Activated CD8-positive, alpha-beta memory T cell treated with anti-CD3 and anti-CD28 coated beads for 36 hours (primary cell): ENCODE measurements at regions not wholly inside any gene's neighbourhood (a gene's known extent, or its start where the extent isn't known, plus 50 kb on each side); places are given as distances from the start of the nearest gene placed in this dataset.
"Not testable (repeated sequence)": the region's sequence is repeated elsewhere in the genome, so short reads cannot be mapped to it uniquely, and the experiment has no call there.

Experiments used
- CTCF ChIA-PET: fragments of 350-600 bp; sonication (Branson Sonifier 250); formaldehyde crosslinking; loops from one replicate; lab custom pipeline; 2021; ENCODE audit warnings: antibody characterized with exemption; lab: Charles Lee
- POLR2A ChIA-PET: fragments of 350-600 bp; sonication (Branson Sonifier 250); formaldehyde crosslinking; loops from one replicate; lab custom pipeline; 2021; ENCODE audit warnings: antibody characterized with exemption; lab: Charles Lee

GRCh38 chr3:7977245-7978086 lies 524.2 kb upstream of the LMCD1 start:
- POLR2A ChIA-PET: no interaction called here
- CTCF ChIA-PET: no interaction called here

GRCh38 chr3:7978087-7978422 lies 523.6 kb upstream of the LMCD1 start:
- ChIA-PET CTCF (no interaction called here), POLR2A (no interaction called here)

- CTCF ChIA-PET: no interaction called here
- POLR2A ChIA-PET: no interaction called here
Measured at GRCh38 chr3:7982126-7982525, 519.5 kb upstream of the LMCD1 start.

- ChIA-PET CTCF (no interaction called here), POLR2A (no interaction called here)
Measured at GRCh38 chr3:7999384-7999783, 502.2 kb upstream of the LMCD1 start.

GRCh38 chr3:8001307-8001706 lies 500.3 kb upstream of the LMCD1 start:
- POLR2A ChIA-PET: no interaction called here

GRCh38 chr3:8001712-8002111 lies 499.9 kb upstream of the LMCD1 start:
- ChIA-PET CTCF (no interaction called here), POLR2A (no interaction called here)

More at GRCh38 chr3:8001307-8001706, 500.3 kb upstream of the LMCD1 start:
- CTCF ChIA-PET: no interaction called here

GRCh38 chr3:8011902-8012301 lies 489.7 kb upstream of the LMCD1 start:
- POLR2A ChIA-PET: no interaction called here
- CTCF ChIA-PET: no interaction called here

GRCh38 chr3:8020047-8020841 lies 481.4 kb upstream of the LMCD1 start:
- POLR2A ChIA-PET: no interaction called here
- CTCF ChIA-PET: no interaction called here

- CTCF ChIA-PET: no interaction called here
- POLR2A ChIA-PET: no interaction called here
Measured at GRCh38 chr3:8027954-8028353, 473.7 kb upstream of the LMCD1 start.

- ChIA-PET POLR2A (no interaction called here), CTCF (no interaction called here)
Measured at GRCh38 chr3:8050283-8050682, 451.3 kb upstream of the LMCD1 start.

GRCh38 chr3:8052659-8053058 lies 449.0 kb upstream of the LMCD1 start:
- POLR2A ChIA-PET: no interaction called here
- CTCF ChIA-PET: no interaction called here

GRCh38 chr3:8068135-8068534 lies 433.5 kb upstream of the LMCD1 start:
- POLR2A ChIA-PET, CTCF ChIA-PET: not testable (repeated sequence)

GRCh38 chr3:8069471-8069870 lies 432.2 kb upstream of the LMCD1 start:
- CTCF ChIA-PET: no interaction called here

GRCh38 chr3:8070011-8070410 lies 431.6 kb upstream of the LMCD1 start:
- CTCF ChIA-PET: no interaction called here
- POLR2A ChIA-PET: no interaction called here

More at GRCh38 chr3:8069471-8069870, 432.2 kb upstream of the LMCD1 start:
- POLR2A ChIA-PET: no interaction called here

- POLR2A ChIA-PET, CTCF ChIA-PET: not testable (repeated sequence)
Measured at GRCh38 chr3:8074740-8075139, 426.9 kb upstream of the LMCD1 start.

- ChIA-PET CTCF (no interaction called here), POLR2A (no interaction called here)
Measured at GRCh38 chr3:8077126-8077525, 424.5 kb upstream of the LMCD1 start.

GRCh38 chr3:8080464-8080863 lies 421.2 kb upstream of the LMCD1 start:
- POLR2A ChIA-PET: no interaction called here
- CTCF ChIA-PET: no interaction called here

GRCh38 chr3:8085498-8085897 lies 416.1 kb upstream of the LMCD1 start:
- ChIA-PET CTCF (no interaction called here), POLR2A (no interaction called here)

- POLR2A ChIA-PET: no interaction called here
Measured at GRCh38 chr3:8087951-8088350, 413.7 kb upstream of the LMCD1 start.

GRCh38 chr3:8094415-8094814 lies 407.2 kb upstream of the LMCD1 start:
- ChIA-PET CTCF (no interaction called here), POLR2A (no interaction called here)

More at GRCh38 chr3:8087951-8088350, 413.7 kb upstream of the LMCD1 start:
- CTCF ChIA-PET: no interaction called here

GRCh38 chr3:8095724-8096123 lies 405.9 kb upstream of the LMCD1 start:
- CTCF ChIA-PET: no interaction called here
- POLR2A ChIA-PET: no interaction called here
